ENCODE measurements at regions not wholly inside any gene's neighbourhood (a gene's known extent, or its start where the extent isn't known, plus 50 kb on each side); places are given as distances from the start of the nearest gene placed in this dataset.

DNA sequence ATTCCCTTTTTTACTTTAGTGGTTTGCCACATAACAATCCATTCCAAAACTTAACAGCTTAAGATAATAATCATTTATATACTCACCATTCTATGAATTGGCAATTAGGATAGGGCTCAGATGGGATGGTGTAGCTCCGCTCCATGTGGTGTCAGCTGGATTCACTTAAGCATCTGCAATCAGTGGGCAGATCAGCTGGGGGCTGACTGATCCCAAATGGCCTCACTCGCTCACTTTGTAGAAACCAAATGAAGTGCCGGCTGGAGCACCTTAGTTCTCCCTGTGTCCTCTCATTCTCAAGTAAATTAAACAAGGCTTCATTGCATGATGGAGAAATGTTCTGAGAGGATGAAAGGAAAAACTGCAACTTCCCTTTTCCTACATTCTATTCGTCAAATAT lies 161.4 kb downstream of the WT1 start:
- TF ChIP-seq POLR2A (IDR thresholded peaks at IDR 0.05; ENCODE audit: low read length) (no peak), GATA1 (IDR thresholded peaks at IDR 0.05; ENCODE audit: low read depth, low read length) (no peak)

All from erythroblast (primary cell).